ENCODE measurements at regions not wholly inside any gene's neighbourhood (a gene's known extent, or its start where the extent isn't known, plus 50 kb on each side); places are given as distances from the start of the nearest gene placed in this dataset.

DNA sequence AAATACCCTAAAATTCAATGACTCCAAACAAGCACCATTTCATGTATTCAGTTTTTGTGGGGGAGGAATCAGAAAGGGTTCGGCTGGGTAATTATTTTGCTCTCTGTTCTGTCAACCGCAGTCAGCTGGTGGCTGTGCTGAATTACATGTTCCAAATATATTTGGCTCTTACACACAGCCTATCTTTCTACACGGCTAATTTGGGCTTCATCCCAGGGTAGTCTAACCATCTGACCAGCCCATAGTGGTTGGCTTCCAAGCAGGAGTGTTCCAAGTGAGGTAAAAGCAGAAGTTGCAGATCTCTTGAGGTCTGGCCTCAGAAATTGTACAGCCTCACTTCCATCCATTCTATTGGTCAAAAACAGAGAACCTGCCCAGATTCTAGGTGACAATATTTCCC lies 760.8 kb upstream of the SEMA6D start:
- ChIA-PET POLR2A (no interaction called here), CTCF (no interaction called here)
- Histone ChIP-seq H3K4me2 (no peak overlapping the region), H3K4me3 (no peak overlapping the region), H3K27ac (no peak overlapping the region), H3K9me3 (no peaks in the 10 kb centered on the region; the same call in 2 of the 3 replicates), H3K4me1 (no peaks in the 10 kb centered on the region)
- no peak for DNase-seq (ENCODE audit: low read depth in 1 of 2, low spot score in 1 of 2)
- no peak for FAIRE-seq
- ATAC-seq, result no peak
- no peak for TF ChIP-seq KDM1A (IDR thresholded peaks at IDR 0.05; ENCODE audit: low read depth)
- TF ChIP-seq, protein P1, sequence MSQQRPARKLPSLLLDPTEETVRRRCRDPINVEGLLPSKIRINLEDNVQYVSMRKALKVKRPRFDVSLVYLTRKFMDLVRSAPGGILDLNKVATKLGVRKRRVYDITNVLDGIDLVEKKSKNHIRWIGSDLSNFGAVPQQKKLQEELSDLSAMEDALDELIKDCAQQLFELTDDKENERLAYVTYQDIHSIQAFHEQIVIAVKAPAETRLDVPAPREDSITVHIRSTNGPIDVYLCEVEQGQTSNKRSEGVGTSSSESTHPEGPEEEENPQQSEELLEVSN (IDR thresholded peaks at IDR 0.05; ENCODE audit: borderline replicate concordance, low read depth), result no peak
- no peak for TF ChIP-seq RNF2 (IDR thresholded peaks at IDR 0.05; ENCODE audit: borderline replicate concordance, low read depth)
- TF ChIP-seq SREBF2 (IDR thresholded peaks at IDR 0.05), result no peak
- TF ChIP-seq FOXS1 (CRISPR knock-in tag; IDR thresholded peaks at IDR 0.05), result no peak
- TF ChIP-seq ZFP36 (IDR thresholded peaks at IDR 0.05; ENCODE audit: borderline replicate concordance, partially characterized antibody), result no peak
- TF ChIP-seq NPAS2 (CRISPR knock-in tag; IDR thresholded peaks at IDR 0.05; ENCODE audit: borderline replicate concordance), result no peak
- 2% methylated on average over 3 of the region's 3 CpGs for WGBS (ENCODE audit: missing lambda C conversion rate)

DNA sequence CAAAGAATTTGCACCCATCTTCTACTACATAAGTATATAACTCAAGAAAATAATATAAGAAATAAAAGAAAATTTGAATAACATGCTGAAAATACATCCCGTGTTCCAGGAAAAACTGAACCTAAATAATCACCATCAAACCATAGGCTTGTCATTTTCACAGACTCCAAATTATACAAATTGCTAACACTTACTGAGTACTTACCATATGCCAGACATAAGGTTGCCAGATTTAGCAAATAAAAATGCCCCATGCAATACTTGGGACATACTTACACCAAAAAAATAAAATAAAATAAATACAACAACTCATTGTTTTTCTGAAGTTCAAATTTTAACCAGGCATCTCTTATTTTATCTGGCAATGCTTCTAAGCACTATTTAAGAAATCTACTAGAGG lies 760.4 kb upstream of the SEMA6D start:
- H3K4me3 ChIP-seq, result no peak overlapping the region
- H3K27ac ChIP-seq, result no peak overlapping the region
- H3K4me1 ChIP-seq, result no peaks in the 10 kb centered on the region
- H3K9me3 ChIP-seq, result no peaks in the 10 kb centered on the region; the same call in 2 of the 3 replicates
- FAIRE-seq, result no peak
- ChIA-PET POLR2A (no interaction called here), CTCF (no interaction called here)
- no peak for DNase-seq (ENCODE audit: low read depth in 1 of 2, low spot score in 1 of 2)
- no peak for ATAC-seq
- 7% methylated on average over 1 of the region's 1 CpG for WGBS (ENCODE audit: missing lambda C conversion rate)
- TF ChIP-seq KDM5A (IDR thresholded peaks at IDR 0.05) (no peak), ZNF302 (CRISPR knock-in tag; IDR thresholded peaks at IDR 0.05) (no peak), RAD21 (conservative IDR thresholded peaks at IDR 0.05 in 1 of 2, IDR thresholded peaks at IDR 0.05 in 1 of 2) (no peak), RCOR1 (IDR thresholded peaks at IDR 0.05; ENCODE audit: low read depth, low read length) (no peak), FOXS1 (CRISPR knock-in tag; IDR thresholded peaks at IDR 0.05) (no peak), POLR2A (IDR thresholded peaks at IDR 0.05; ENCODE audit: low read length) (no peak), FOSB (CRISPR knock-in tag; IDR thresholded peaks at IDR 0.05) (no peak), KDM1A (IDR thresholded peaks at IDR 0.05; ENCODE audit: low read depth) (no peak), ZSCAN20 (CRISPR knock-in tag; IDR thresholded peaks at IDR 0.05) (no peak), ZFP36 (IDR thresholded peaks at IDR 0.05; ENCODE audit: borderline replicate concordance, partially characterized antibody) (no peak), BHLHE40 (IDR thresholded peaks at IDR 0.05; ENCODE audit: low read depth, low read length) (no peak), EP300 (IDR thresholded peaks at IDR 0.05) (no peak), SMC3 (IDR thresholded peaks at IDR 0.05) (no peak), EHMT2 (IDR thresholded peaks at IDR 0.05; ENCODE audit: low read depth) (no peak), FOSL2 (IDR thresholded peaks at IDR 0.05) (no peak), FOSL2 (CRISPR knock-in tag; IDR thresholded peaks at IDR 0.05) (no peak), JUN (IDR thresholded peaks at IDR 0.05) (no peak)
- TF ChIP-seq, protein P2, sequence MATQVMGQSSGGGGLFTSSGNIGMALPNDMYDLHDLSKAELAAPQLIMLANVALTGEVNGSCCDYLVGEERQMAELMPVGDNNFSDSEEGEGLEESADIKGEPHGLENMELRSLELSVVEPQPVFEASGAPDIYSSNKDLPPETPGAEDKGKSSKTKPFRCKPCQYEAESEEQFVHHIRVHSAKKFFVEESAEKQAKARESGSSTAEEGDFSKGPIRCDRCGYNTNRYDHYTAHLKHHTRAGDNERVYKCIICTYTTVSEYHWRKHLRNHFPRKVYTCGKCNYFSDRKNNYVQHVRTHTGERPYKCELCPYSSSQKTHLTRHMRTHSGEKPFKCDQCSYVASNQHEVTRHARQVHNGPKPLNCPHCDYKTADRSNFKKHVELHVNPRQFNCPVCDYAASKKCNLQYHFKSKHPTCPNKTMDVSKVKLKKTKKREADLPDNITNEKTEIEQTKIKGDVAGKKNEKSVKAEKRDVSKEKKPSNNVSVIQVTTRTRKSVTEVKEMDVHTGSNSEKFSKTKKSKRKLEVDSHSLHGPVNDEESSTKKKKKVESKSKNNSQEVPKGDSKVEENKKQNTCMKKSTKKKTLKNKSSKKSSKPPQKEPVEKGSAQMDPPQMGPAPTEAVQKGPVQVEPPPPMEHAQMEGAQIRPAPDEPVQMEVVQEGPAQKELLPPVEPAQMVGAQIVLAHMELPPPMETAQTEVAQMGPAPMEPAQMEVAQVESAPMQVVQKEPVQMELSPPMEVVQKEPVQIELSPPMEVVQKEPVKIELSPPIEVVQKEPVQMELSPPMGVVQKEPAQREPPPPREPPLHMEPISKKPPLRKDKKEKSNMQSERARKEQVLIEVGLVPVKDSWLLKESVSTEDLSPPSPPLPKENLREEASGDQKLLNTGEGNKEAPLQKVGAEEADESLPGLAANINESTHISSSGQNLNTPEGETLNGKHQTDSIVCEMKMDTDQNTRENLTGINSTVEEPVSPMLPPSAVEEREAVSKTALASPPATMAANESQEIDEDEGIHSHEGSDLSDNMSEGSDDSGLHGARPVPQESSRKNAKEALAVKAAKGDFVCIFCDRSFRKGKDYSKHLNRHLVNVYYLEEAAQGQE (IDR thresholded peaks at IDR 0.05), result no peak
- TF ChIP-seq, protein P3, sequence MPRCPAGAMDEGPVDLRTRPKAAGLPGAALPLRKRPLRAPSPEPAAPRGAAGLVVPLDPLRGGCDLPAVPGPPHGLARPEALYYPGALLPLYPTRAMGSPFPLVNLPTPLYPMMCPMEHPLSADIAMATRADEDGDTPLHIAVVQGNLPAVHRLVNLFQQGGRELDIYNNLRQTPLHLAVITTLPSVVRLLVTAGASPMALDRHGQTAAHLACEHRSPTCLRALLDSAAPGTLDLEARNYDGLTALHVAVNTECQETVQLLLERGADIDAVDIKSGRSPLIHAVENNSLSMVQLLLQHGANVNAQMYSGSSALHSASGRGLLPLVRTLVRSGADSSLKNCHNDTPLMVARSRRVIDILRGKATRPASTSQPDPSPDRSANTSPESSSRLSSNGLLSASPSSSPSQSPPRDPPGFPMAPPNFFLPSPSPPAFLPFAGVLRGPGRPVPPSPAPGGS (IDR thresholded peaks at IDR 0.05), result no peak
- TF ChIP-seq, protein P4, sequence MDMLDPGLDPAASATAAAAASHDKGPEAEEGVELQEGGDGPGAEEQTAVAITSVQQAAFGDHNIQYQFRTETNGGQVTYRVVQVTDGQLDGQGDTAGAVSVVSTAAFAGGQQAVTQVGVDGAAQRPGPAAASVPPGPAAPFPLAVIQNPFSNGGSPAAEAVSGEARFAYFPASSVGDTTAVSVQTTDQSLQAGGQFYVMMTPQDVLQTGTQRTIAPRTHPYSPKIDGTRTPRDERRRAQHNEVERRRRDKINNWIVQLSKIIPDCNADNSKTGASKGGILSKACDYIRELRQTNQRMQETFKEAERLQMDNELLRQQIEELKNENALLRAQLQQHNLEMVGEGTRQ (IDR thresholded peaks at IDR 0.05), result no peak
- TF ChIP-seq, protein P5, sequence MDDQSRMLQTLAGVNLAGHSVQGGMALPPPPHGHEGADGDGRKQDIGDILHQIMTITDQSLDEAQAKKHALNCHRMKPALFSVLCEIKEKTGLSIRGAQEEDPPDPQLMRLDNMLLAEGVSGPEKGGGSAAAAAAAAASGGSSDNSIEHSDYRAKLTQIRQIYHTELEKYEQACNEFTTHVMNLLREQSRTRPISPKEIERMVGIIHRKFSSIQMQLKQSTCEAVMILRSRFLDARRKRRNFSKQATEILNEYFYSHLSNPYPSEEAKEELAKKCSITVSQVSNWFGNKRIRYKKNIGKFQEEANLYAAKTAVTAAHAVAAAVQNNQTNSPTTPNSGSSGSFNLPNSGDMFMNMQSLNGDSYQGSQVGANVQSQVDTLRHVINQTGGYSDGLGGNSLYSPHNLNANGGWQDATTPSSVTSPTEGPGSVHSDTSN (IDR thresholded peaks at IDR 0.05), result no peak
- no peak overlapping the region for H3K4me2 ChIP-seq

All from A549 (cell line).